Liver (tissue), 8 donors: ENCODE measurements at regions not wholly inside any gene's neighbourhood (a gene's known extent, or its start where the extent isn't known, plus 50 kb on each side); places are given as distances from the start of the nearest gene placed in this dataset.

Experiments
- DNase-seq: peaks from one replicate; pipeline ENCODE4 v3.0.0-alpha.2; 2017; ENCODE audit warnings: low spot score
- H3K27ac ChIP-seq, 2 donors: one replicate each; pipeline ENCODE4 v1.7.0; 2013; ENCODE audit warnings: inconsistent platforms in 2 of 2, low read length in 2 of 2, control low read depth in 1 of 2, low read depth in 1 of 2, mild to moderate bottlenecking in 1 of 2
- H3K27me3 ChIP-seq, 4 donors: one replicate each; pipeline versions ENCODE4 v1.6.1 to v1.7.0; 2013; ENCODE audit warnings: low read length in 3 of 4, inconsistent platforms in 1 of 4, mild to moderate bottlenecking in 1 of 4, moderate library complexity in 1 of 4; ENCODE audit not compliant: control insufficient read depth in 4 of 4, insufficient read depth in 4 of 4
- H3K36me3 ChIP-seq, 4 donors: one replicate each; pipeline versions ENCODE4 v1.6.1 to v1.7.0; 2013; ENCODE audit warnings: low read length in 3 of 4, mild to moderate bottlenecking in 3 of 4, low read depth in 1 of 4, moderate library complexity in 1 of 4; ENCODE audit not compliant: control insufficient read depth in 4 of 4, insufficient read depth in 3 of 4
- H3K4me1 ChIP-seq, 4 donors: one replicate each; pipeline versions ENCODE4 v1.6.1 to v1.7.0; 2013; ENCODE audit warnings: low read length in 3 of 4, mild to moderate bottlenecking in 3 of 4, moderate library complexity in 1 of 4; ENCODE audit not compliant: control insufficient read depth in 4 of 4, insufficient read depth in 4 of 4
- H3K4me3 ChIP-seq, 3 donors: one replicate each; pipeline versions ENCODE4 v1.6.1 to v1.7.0; 2013; ENCODE audit warnings: low read length in 3 of 3, control low read depth in 1 of 3, low read depth in 1 of 3, mild to moderate bottlenecking in 1 of 3
- H3K9ac ChIP-seq, 2 donors: one replicate each; pipeline ENCODE4 v1.7.0; 2013; ENCODE audit warnings: low read length in 2 of 2, mild to moderate bottlenecking in 2 of 2, moderate library complexity in 2 of 2, control low read depth in 1 of 2, low read depth in 1 of 2
- H3K9me3 ChIP-seq, 4 donors: one replicate each; pipeline versions ENCODE4 v1.6.1 to v1.7.0; 2013; ENCODE audit warnings: low read length in 3 of 4; ENCODE audit not compliant: control insufficient read depth in 4 of 4
- CTCF ChIP-seq: fragments of 150-350 bp; IDR thresholded peaks from 2 replicates; pipeline ENCODE4 v1.5.1; 2017; ENCODE audit warnings: improper control_type of control experiment, low read depth, low read length; ENCODE audit not compliant: missing input control
- EGR1 ChIP-seq, 2 donors: IDR thresholded peaks; 2 replicates each; pipeline ENCODE4 v1.6.1; 2016 to 2018; ENCODE audit warnings: antibody characterized with exemption in 2 of 2, low read depth in 2 of 2
- FOXA1 ChIP-seq: IDR thresholded peaks from 2 replicates; pipeline ENCODE4 v1.6.1; 2016; ENCODE audit warnings: antibody characterized with exemption
- FOXA2 ChIP-seq: IDR thresholded peaks from 2 replicates; pipeline ENCODE4 v1.6.1; 2016; ENCODE audit warnings: antibody characterized with exemption
- GABPA ChIP-seq, 2 donors: IDR thresholded peaks in 1 of 2; conservative IDR thresholded peaks in 1 of 2; 2 replicates each; pipeline ENCODE4 v1.6.1; 2016; ENCODE audit warnings: antibody characterized with exemption in 2 of 2, mild to moderate bottlenecking in 1 of 2, moderate library complexity in 1 of 2
- HNF4A ChIP-seq, 2 donors: conservative IDR thresholded peaks; 2 replicates each; pipeline ENCODE4 v1.6.1; 2016; ENCODE audit warnings: antibody characterized with exemption in 2 of 2, mild to moderate bottlenecking in 2 of 2
- HNF4G ChIP-seq: IDR thresholded peaks from 2 replicates; pipeline ENCODE4 v1.6.1; 2016; ENCODE audit warnings: antibody characterized with exemption
- JUND ChIP-seq, 2 donors: IDR thresholded peaks; 2 replicates each; pipeline ENCODE4 v1.6.1; 2016; ENCODE audit warnings: antibody characterized with exemption in 2 of 2
- NR2F2 ChIP-seq: IDR thresholded peaks from 2 replicates; pipeline ENCODE4 v1.6.1; 2016; ENCODE audit warnings: antibody characterized with exemption
- RAD21 ChIP-seq, 2 donors: IDR thresholded peaks; 2 replicates each; pipeline ENCODE4 v1.6.1; 2016; ENCODE audit warnings: antibody characterized with exemption in 2 of 2, mild to moderate bottlenecking in 2 of 2
- REST ChIP-seq: IDR thresholded peaks from 2 replicates; pipeline ENCODE4 v1.6.1; 2016; ENCODE audit warnings: antibody characterized with exemption, mild to moderate bottlenecking
- RXRA ChIP-seq, 2 donors: IDR thresholded peaks; 2 replicates each; pipeline ENCODE4 v1.6.1; 2017 to 2018; ENCODE audit warnings: antibody characterized with exemption in 2 of 2, mild to moderate bottlenecking in 1 of 2
- SP1 ChIP-seq: IDR thresholded peaks from 2 replicates; pipeline ENCODE4 v1.6.1; 2018; ENCODE audit warnings: antibody characterized with exemption, mild to moderate bottlenecking
- TAF1 ChIP-seq: conservative IDR thresholded peaks from 2 replicates; pipeline ENCODE4 v1.6.1; 2016; ENCODE audit warnings: antibody characterized with exemption, mild to moderate bottlenecking
- YY1 ChIP-seq: IDR thresholded peaks from 2 replicates; pipeline ENCODE4 v1.6.1; 2016; ENCODE audit warnings: antibody characterized with exemption, mild to moderate bottlenecking
- ZBTB33 ChIP-seq: IDR thresholded peaks from 2 replicates; pipeline ENCODE4 v1.6.1; 2016; ENCODE audit warnings: antibody characterized with exemption
- WGBS: extraction: QIAGEN DNeasy Blood & Tissue Kit; methylation state at CpG from one replicate; pipeline ENCODE4 v1.1.7; 2013; 5-methylcytosine and 5-hydroxymethylcytosine counted together
- TF ChIP-seq, protein P1 (sequence below): IDR thresholded peaks from 2 replicates; pipeline ENCODE4 v1.6.1; 2016; ENCODE audit warnings: antibody characterized with exemption
- TF ChIP-seq, protein P2 (sequence below): IDR thresholded peaks from 2 replicates; pipeline ENCODE4 v1.6.1; 2016; ENCODE audit warnings: antibody characterized with exemption
- donor health status: healthy.
- donor health status: healthy.
- donor health status: healthy.
- donor health status: healthy.
- donor health status: healthy.

DNA sequence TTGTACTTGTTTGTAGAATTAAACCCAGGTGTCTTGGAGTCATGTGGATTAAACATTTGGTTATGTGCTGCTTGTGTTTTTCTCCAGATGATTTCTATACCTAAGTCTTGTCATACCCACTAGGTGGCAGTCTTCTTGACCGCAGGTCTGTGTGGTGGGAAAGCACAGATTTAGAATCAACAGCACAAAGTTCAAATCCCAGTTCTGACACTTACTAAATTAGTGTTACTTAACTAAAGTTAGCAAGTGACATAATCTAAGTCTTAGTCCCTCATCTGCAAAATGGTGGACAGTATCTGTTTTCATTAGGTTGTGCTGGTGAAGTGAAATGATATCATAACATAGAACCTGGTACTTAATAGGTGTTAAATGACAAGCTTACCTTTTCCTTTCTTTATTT, 151.0 kb upstream of the ARHGAP5 start (continued):
- TF ChIP-seq REST (no peak), RXRA (IDR thresholded peaks at IDR 0.05) (no peak), FOXA1 (no peak), HNF4G (no peak), YY1 (no peak), GABPA (IDR thresholded peaks at IDR 0.05 in 1 of 2, conservative IDR thresholded peaks at IDR 0.05 in 1 of 2) (no peak)

GRCh38 chr14:31926652-31927347, 150.3 kb upstream of the ARHGAP5 start:
- DNase-seq = no peak
- H3K4me1 ChIP-seq = no peaks in the 10 kb centered on the region
- no peak overlapping the region for H3K4me3 ChIP-seq
- peak; percentile 58 for TF ChIP-seq NR2F2
- TF ChIP-seq HNF4G = no peak
- no peaks in the 10 kb centered on the region for H3K27me3 ChIP-seq
- peak overlapping the region in 1 of 2 donors; percentile 38 for H3K27ac ChIP-seq
- H3K9ac ChIP-seq = no peak overlapping the region
- H3K36me3 ChIP-seq = no peaks in the 10 kb centered on the region
- H3K9me3 ChIP-seq = no peaks in the 10 kb centered on the region
- WGBS = 79% methylated on average over 6 of the region's 6 CpGs

DNA sequence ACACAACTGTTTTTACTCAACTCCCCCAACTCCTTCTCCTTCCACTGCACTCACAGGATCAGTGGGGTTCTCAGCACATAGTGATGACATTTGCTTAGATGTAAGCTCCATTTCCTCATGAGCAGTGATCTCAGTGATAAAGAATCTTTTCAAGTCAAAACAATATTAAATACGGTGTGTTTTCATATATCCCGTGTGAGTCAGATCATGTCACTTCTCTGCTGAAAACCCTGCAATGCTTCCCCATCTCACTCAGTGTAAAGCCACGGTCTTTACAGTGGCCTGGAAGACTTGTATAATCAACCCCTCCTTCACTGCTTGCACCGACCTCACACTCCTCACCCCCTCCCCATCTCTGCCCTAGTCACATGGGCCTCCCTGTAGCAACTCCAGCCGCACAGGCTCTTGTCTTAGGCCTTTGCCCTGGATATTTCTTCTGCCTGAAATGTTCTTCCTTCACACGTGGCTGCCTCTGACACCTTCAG, 149.7 kb upstream of the ARHGAP5 start:
- 66% methylated on average over 6 of the region's 6 CpGs for WGBS
- TF ChIP-seq HNF4A (conservative IDR thresholded peaks at IDR 0.05) (no peak), NR2F2 (no peak), RAD21 (IDR thresholded peaks at IDR 0.05) (no peak), RXRA (IDR thresholded peaks at IDR 0.05) (no peak), CTCF (no peak), EGR1 (IDR thresholded peaks at IDR 0.05; ENCODE audit: low read depth in 2 of 2) (no peak), SP1 (no peak), REST (no peak), ZBTB33 (no peak), JUND (IDR thresholded peaks at IDR 0.05) (no peak), GABPA (IDR thresholded peaks at IDR 0.05 in 1 of 2, conservative IDR thresholded peaks at IDR 0.05 in 1 of 2) (no peak), FOXA2 (no peak), TAF1 (no peak), FOXA1 (no peak)
- TF ChIP-seq, protein P1, sequence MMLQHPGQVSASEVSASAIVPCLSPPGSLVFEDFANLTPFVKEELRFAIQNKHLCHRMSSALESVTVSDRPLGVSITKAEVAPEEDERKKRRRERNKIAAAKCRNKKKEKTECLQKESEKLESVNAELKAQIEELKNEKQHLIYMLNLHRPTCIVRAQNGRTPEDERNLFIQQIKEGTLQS = no peak
- TF ChIP-seq, protein P2, sequence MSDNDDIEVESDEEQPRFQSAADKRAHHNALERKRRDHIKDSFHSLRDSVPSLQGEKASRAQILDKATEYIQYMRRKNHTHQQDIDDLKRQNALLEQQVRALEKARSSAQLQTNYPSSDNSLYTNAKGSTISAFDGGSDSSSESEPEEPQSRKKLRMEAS = no peak
- Histone ChIP-seq H3K27me3 (no peaks in the 10 kb centered on the region), H3K9me3 (no peaks in the 10 kb centered on the region), H3K4me3 (no peak overlapping the region), H3K9ac (no peak overlapping the region), H3K36me3 (no peaks in the 10 kb centered on the region), H3K27ac (peak overlapping the region in 1 of 2 donors; percentile 46), H3K4me1 (no peaks in the 10 kb centered on the region)
- no peak for DNase-seq
